Astrocyte of the hippocampus (primary cell): ENCODE measurements at regions not wholly inside any gene's neighbourhood (a gene's known extent, or its start where the extent isn't known, plus 50 kb on each side); places are given as distances from the start of the nearest gene placed in this dataset.

Source experiments
- DNase-seq: peaks from one replicate; pipeline ENCODE4 v3.0.0; 2011; ENCODE audit warnings: low read depth, low spot score

GRCh38 chr17:73753751-73754496, 109.7 kb upstream of the SDK2 start:
- no peak for DNase-seq

DNA sequence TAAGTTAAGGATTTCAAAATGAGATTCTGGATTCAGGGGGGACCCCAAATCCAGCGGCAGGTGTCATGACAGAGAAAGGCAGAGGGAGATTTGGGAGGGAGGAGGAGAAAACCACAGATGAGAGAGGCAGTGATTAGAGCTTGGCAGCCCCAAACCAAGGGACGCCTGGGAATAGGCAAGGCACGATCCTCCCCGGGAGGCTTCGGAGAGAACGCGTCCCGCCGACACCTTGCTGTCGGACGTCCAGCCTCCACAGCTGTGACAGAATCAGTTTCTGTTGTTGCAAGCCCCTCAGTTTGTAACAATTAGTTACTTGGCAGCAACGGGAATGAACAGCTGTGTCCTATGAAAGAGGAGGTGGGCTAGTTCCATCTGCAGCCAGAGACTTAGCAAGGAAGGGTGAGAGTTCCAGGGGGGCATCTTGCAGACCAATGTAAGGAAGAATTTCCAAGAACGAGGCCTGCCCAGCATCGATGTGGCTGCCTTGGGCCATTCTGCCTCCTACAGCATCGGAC, 110.7 kb upstream of the SDK2 start:
- no peak for DNase-seq

DNA sequence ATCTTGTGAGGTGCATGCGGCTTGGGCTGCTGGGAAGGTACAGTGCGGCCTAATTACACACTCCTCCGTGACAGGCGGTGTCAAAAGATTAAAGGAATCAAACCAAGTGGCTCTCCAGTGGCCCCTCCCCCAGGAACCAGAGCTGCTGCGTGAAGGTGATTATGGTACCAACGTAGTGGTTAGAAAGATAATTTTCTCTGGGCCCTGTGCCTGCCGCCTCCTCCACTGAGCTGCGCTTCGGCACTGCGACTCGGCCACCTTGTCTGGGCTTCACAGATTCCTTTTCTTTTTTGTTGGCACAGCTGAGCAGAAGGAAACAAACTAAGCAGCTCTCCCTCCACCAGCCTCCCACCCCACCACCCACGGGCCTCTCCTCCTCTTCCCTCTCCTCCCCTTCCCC, 113.2 kb upstream of the SDK2 start:
- no peak for DNase-seq

DNA sequence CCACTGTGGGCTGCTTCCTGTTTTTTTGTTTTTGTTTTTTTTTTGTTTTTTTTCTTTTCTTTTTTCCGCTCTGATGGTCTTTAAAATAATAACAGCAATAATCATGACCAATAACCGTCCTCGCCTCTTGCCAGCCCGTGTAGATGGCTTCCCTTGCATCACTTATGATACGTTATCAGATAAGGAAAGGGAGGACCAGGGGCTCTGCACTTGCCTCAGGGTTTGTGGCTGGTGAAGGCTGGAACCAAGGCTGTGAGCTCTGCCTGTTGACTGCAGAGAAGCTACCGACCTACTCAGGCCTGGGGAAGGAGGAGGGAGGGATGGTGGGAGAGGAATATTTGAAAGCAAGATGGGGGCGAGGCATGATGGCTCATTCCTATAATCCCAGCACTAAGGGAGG, 114.0 kb upstream of the SDK2 start:
- no peak for DNase-seq

GRCh38 chr17:73759324-73759723, 115.1 kb upstream of the SDK2 start:
- no peak for DNase-seq

DNA sequence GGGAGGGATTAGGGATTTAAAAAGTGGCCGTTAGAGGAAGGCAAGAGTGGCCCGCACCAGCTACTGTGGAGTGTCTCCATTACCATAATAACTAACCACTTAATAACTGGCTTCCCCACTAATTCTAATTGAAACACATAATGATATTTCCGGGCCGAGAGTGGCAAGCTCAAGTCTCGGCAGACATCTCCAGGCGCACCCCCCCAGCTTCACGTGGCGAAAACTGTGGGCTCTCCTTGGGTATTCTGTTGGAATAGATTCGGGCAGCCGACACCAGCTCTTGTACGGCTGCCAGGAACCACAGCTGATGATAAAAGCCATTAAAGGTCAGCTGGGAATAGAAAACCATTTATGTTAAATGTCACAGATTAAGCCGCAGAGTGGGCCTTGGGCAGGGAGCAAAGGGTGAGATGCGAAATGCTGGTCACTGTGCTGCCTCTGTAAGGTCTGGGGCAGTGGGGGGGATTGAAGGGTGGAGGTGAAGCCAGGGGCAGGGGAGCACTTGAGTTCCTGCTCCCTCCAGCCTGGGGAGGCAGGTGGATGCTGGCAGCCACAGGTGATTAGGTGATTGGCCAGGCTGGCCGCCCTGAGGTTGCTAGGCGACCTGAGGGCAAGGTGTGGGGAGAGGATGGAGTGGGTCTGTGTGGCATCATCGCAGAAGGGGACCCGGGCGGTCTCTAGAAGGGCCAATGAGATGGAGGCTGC, 115.6 kb upstream of the SDK2 start:
- no peak for DNase-seq

DNA sequence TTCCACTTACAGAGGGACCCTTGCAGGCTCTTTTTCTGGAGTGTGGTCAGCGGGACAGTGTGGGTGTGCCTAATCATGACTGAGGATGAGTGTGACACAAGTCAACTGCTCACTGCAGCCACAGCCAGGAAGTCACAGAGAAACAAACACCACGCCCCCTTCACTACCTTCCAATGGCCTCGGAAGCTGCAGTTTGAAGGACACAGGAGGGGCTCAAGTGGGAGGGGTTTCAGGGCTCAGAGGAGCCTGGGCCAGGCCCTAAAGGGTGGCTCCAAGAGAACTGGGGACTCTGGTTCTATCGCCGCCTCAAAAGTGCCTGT, 116.2 kb upstream of the SDK2 start:
- DNase-seq: no peak

DNA sequence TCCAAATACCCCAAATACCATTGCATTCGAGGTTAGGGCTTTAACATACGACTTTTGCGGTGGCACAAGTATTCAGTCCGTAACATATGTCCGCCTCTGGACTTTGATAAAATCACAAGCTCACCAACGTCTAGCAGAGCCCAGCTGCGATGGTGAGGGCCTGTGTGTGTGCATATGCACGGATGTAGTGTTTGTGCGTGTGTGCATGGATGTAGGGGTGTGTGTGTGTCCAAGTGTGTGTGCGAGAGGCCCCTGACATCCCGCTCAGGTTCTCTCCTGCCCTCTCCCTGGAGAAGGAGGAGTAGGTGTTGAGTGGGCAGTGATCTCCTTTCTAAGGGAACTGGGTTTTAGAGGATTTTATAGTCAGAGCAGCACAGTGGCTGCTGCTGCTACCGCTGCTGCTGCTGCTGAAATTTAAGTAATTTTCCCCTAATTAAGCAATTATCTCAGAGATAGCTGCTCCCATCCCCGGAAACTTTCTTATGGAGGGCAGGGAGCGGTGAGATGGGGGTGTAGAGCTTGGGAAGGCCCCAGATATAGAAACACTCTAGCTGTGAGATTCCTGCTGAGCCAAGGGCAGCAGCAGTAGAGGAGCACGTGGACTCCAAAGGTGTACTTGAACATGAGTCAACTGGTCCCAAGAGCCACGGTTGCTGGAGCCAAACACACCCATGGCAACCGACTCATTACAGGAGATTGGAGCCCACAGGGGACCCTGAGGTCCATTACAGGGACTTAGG, 121.7 kb upstream of the SDK2 start:
- no peak for DNase-seq

- no peak for DNase-seq
These were observed 123.5 kb upstream of the SDK2 start for GRCh38 chr17:73767696-73768095.

GRCh38 chr17:73768691-73769090, 124.4 kb upstream of the SDK2 start:
- DNase-seq: no peak

GRCh38 chr17:73769479-73769878, 125.2 kb upstream of the SDK2 start:
- DNase-seq: no peak

DNA sequence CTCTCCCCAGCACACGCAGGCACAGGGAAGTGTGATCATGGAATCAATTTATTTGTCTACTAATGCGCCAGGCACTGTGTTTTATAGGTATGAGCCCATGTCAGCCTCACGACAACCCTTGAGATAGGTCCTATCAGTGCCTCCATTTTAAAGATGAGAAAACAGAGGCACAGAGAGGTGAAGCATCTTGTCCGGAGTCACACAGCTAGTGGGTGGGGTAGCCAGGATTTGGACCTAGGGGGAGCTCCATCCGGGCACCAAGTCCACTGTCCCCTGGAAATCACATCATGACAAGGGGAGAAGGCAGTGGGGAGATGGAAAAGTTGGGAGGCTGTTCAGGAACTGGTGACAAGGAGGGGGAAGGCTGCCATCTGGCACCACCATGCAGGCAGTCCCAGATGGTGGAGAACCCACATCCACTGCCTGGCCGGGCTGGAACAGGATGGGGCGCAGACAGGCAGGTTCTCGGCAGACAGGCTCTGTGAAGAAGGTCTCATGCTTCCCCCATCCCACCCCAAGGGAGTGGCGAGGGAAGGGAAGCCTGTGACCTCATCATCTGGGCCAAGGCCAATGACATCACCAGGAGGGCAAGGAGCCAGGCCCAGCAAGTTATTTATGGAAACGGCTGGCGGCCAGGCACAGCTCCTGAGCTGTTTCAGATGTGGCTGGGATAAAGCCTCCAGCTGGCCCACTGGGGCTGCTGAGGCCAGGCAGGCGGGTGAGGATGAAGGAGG, 126.0 kb upstream of the SDK2 start:
- peak; percentile 92 for DNase-seq

- DNase-seq: no peak
These were observed 126.6 kb upstream of the SDK2 start for GRCh38 chr17:73770849-73771229.

GRCh38 chr17:73772107-73772705, 128.0 kb upstream of the SDK2 start:
- no peak for DNase-seq

DNA sequence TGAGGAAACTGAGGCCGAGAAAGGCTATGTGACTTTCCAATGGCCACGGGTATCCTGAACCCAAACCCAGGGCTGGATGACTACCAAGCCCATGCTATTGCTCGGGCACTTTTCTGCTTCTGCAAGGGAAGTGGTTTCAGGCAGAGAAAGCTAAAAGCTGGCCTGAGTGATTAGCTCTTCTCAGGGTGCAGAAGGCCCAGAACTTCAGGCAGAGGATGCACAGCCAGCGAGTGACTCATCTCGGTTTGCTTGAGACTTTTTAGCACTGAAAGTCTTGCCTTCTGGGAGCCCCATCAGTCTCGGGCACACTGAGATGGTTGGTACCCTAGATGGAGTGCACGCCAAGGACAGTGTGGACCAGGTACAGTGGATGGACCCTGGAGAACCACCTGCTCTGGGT, 129.5 kb upstream of the SDK2 start:
- no peak for DNase-seq

- DNase-seq: no peak
These were observed 130.6 kb upstream of the SDK2 start for GRCh38 chr17:73774852-73775251.

GRCh38 chr17:73776351-73777130, 132.3 kb upstream of the SDK2 start:
- no peak for DNase-seq

GRCh38 chr17:73777131-73777449, 132.8 kb upstream of the SDK2 start:
- DNase-seq: no peak

DNA sequence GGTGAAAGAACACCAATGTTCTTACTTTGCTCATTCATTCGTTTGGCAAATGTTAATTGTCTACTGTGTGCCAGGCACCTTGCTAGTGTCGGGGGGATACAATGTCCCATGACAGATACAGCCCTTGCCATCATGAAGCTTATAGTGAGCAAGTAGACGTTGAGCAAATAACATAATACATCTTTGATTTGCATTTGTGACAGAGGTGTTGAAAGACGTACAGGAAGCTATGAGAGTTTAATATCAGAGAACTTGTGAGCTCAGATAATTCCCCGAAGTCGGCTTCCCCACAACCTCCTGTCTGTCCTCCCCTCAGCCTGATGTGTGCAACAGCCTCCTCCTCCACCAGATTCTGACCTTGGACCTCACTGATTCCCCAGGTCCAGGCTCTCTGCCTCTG, 138.0 kb upstream of the SDK2 start:
- DNase-seq: no peak

- no peak for DNase-seq
These were observed 138.6 kb upstream of the SDK2 start for GRCh38 chr17:73782641-73783381.
